GM12865 (cell line): ENCODE measurements at regions not wholly inside any gene's neighbourhood (a gene's known extent, or its start where the extent isn't known, plus 50 kb on each side); places are given as distances from the start of the nearest gene placed in this dataset.
A peak's percentile ranks its signal among the peaks of the same experiment; 100 is the strongest.

Experiments
- DNase-seq: peaks from one replicate; pipeline ENCODE4 v3.0.0; 2010; ENCODE audit warnings: low read depth
- H3K4me3 ChIP-seq: 2 replicates; pipeline ENCODE4 v1.5.1; 2011; ENCODE audit warnings: mild to moderate bottlenecking, low read depth, low read length, control low read depth
- TF ChIP-seq, protein P1 (sequence below): IDR thresholded peaks from 2 replicates; pipeline ENCODE4 v1.5.1; 2011; ENCODE audit warnings: low read length, control low read depth, low read depth, inconsistent platforms; ENCODE audit not compliant: insufficient read depth; ENCODE audit errors: missing control alignments

DNA sequence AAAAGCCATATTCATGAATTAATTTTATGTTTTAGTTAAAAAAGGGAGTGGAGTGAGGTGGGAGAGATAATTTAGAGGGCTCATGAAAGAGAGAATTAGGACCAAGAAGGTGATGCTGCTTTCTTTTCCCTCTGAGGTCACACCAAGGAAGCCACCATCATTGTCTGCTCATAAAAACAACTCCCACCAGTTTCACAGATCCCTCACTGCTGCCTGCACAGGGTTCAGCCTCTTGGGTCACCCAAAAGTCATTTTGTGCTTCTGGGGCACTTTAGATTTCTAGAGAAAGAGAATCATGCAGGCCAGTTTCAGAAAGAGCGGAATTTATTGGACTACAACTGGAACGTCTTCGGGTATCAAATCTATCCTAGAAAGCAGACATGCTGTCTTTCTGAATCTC lies 241.4 kb upstream of the EOMES start:
- TF ChIP-seq, protein P1, sequence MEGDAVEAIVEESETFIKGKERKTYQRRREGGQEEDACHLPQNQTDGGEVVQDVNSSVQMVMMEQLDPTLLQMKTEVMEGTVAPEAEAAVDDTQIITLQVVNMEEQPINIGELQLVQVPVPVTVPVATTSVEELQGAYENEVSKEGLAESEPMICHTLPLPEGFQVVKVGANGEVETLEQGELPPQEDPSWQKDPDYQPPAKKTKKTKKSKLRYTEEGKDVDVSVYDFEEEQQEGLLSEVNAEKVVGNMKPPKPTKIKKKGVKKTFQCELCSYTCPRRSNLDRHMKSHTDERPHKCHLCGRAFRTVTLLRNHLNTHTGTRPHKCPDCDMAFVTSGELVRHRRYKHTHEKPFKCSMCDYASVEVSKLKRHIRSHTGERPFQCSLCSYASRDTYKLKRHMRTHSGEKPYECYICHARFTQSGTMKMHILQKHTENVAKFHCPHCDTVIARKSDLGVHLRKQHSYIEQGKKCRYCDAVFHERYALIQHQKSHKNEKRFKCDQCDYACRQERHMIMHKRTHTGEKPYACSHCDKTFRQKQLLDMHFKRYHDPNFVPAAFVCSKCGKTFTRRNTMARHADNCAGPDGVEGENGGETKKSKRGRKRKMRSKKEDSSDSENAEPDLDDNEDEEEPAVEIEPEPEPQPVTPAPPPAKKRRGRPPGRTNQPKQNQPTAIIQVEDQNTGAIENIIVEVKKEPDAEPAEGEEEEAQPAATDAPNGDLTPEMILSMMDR, result no peak
- no peak overlapping the region for H3K4me3 ChIP-seq
- DNase-seq, result no peak

DNA sequence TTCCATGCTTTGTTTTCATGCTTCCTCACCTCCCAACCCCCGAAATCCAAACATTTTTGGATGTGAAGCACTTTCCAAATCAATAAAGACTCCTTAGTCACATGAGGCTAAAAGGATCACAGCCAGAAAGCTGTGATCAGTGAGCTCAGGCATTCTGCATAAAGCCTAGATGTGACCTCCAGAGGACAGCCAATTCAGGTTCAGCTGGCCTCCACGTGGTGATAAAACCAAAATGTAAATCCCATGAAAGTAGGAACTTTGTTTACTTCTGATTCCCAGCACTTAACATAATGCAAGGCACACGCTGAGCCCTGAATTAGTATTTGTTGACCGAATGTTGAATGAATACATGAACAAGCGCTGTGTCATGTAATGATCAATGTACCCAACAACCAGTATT lies 249.5 kb upstream of the EOMES start:
- DNase-seq, result no peak
- no peak overlapping the region for H3K4me3 ChIP-seq
- TF ChIP-seq, protein P1, result no peak

DNA sequence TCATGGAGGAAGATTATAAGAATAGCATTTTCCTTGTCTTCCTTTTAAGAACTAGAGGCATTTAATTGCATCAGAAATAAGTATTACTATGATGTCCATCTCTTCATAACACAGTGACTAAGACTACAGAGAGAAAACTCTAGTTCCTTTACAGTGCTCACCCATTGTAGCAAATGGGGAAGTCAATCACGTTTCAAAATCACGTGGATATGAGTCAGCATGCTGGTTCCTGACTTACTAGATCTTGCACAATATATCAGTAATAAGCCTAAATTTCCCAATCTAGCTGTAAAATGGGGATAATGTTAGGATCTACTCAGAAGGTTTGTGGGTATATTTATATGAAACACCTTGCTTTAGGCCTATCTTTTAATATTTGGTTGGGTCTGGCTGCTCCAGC lies 254.8 kb upstream of the EOMES start:
- DNase-seq, result peak; percentile 14
- H3K4me3 ChIP-seq, result no peak overlapping the region
- TF ChIP-seq, protein P1, result no peak

DNA sequence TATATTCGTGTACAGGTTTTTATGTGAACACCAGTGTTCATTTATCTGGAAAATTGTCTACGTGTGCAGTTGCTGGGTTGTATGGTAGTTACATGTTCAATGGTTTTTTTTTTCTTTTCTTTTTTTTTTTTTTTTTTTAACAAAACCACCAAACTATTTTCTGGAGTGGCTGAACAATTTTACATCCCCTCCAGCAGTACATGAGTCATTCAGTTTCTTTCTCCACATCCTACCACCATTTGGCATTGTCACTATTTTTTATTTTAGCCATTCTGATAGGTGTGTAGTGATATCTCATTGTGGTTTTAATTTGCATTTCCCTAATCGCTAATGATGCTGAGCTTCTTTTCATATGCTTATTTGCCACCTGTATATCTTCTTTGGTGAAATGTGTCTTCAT lies 256.3 kb upstream of the EOMES start:
- no peak for DNase-seq
- no peak overlapping the region for H3K4me3 ChIP-seq
- TF ChIP-seq, protein P1, result no peak

DNA sequence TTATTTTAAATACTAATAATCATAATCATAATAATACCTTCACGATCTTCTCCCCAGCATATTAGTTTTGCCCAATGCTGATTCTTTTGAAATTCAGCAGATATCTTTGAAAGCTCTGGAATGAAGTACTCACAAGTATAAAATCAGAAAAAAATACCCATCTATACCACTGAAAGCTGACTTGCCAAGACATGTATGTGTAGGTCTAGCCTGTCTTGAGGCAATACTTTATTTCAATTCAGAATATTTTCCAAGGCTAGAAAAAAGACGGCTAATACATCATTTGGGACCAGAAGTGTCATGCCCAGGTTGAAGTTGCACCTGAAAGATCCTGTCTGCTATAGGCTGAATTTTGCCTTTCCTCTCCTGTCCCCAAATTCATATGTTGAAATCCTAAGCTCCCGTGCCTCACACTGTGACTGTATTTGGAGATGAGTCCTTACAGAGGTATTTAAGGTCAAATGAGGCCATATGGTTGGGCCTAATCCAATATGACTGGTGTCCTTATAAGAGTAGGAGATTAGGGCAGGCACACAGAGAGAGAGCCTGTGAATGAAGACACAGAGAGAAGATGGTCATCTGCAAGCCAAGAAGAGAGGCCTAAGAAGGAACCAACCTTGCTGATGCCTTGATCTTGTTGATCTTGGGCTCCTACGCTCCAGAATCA lies 255.9 kb upstream of the CMC1 start:
- no peak for DNase-seq
- TF ChIP-seq, protein P1, result no peak
- no peak overlapping the region for H3K4me3 ChIP-seq

DNA sequence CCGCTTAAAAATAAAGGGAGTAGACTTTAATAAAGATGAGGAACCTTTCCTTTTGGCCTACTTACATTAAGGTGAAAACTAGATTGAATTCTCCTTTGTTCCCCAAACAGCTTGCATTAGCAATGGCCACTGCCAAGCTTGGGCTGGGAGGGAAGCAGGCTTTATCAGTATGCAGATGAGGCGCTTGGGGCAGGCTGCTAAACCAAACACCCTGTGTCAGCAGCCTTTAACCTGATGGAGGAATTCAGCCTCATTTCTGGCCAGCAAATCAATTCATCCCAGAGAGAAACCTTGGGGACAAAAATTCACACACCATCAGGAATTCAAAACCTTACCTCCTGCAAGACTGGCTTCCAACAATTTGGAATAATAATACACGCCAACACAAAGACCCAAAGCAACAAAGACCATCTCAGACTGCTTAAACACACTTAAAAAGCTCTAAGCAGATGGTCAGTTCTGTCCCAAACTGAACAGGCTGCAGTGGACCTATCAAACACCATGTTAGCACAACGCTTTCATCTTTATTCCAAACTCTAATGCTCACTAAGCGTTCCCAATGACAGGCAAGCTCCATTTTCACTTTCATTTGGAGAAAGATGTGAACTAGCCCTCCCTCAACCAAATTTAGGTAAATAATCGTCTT lies 255.1 kb upstream of the CMC1 start:
- H3K4me3 ChIP-seq, result no peak overlapping the region

More for the DNA sequence above, 255.1 kb upstream of the CMC1 start:
- no peak for DNase-seq
- TF ChIP-seq, protein P1, result no peak
